MM.1S (cell line): ENCODE measurements at regions not wholly inside any gene's neighbourhood (a gene's known extent, or its start where the extent isn't known, plus 50 kb on each side); places are given as distances from the start of the nearest gene placed in this dataset.

ENCODE experiments used
- CTCF ChIP-seq: fragments of 300-600 bp; sonication (generic); IDR thresholded peaks from 2 replicates; pipeline ENCODE4 v1.5.1; 2016; ENCODE audit warnings: antibody characterized with exemption, low read length, mixed read lengths
- EZH2 ChIP-seq: fragments of 300-600 bp; sonication (generic); optimal IDR thresholded peaks from 2 replicates; pipeline ENCODE3; 2017; ENCODE audit warnings: low read depth, mild to moderate bottlenecking, antibody characterized with exemption, low read length, mixed read lengths
- EZH2phosphoT487 ChIP-seq: fragments of 300-600 bp; sonication (generic); IDR thresholded peaks from 2 replicates; pipeline ENCODE4 v1.6.1; 2018; ENCODE audit warnings: antibody characterized with exemption, low read length

GRCh38 chr6:77204555-77204954, 258.7 kb downstream of the HTR1B start:
- TF ChIP-seq EZH2 (no peak), CTCF (no peak), EZH2phosphoT487 (no peak)
